ENCODE measurements at regions not wholly inside any gene's neighbourhood (a gene's known extent, or its start where the extent isn't known, plus 50 kb on each side); places are given as distances from the start of the nearest gene placed in this dataset.

DNA sequence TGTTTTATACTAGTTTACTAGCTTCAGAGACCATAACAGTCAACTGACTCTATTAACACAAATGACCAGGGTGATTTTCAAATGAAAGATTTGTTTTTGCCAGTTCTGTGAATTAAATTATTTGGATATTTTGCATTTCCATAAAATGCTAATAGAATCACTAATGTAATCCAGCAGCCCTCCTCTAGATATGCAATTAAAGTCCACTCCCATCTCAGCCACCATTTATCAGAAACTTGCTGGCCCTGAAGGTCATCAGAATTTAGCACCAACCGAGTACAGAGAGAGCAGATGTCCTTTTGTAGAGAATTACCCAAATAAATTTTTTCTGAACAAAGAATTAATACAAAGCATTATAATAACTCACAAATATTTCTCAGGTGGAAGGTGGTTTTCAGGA, 531.1 kb upstream of the SLIT2 start:
- TF ChIP-seq TAF1 (IDR thresholded peaks at IDR 0.05; ENCODE audit: borderline replicate concordance, insufficient read depth, low read length) (no peak), SIN3A (IDR thresholded peaks at IDR 0.05; ENCODE audit: borderline replicate concordance, insufficient read depth, low read length) (no peak), FOXP2 (optimal IDR thresholded peaks at IDR 0.05; ENCODE audit: borderline replicate concordance, extremely low read depth, extremely low read length, insufficient read depth) (no peak), POLR2AphosphoS5 (IDR thresholded peaks at IDR 0.05; ENCODE audit: low read depth, low read length) (no peak)
- TF ChIP-seq, protein P1, sequence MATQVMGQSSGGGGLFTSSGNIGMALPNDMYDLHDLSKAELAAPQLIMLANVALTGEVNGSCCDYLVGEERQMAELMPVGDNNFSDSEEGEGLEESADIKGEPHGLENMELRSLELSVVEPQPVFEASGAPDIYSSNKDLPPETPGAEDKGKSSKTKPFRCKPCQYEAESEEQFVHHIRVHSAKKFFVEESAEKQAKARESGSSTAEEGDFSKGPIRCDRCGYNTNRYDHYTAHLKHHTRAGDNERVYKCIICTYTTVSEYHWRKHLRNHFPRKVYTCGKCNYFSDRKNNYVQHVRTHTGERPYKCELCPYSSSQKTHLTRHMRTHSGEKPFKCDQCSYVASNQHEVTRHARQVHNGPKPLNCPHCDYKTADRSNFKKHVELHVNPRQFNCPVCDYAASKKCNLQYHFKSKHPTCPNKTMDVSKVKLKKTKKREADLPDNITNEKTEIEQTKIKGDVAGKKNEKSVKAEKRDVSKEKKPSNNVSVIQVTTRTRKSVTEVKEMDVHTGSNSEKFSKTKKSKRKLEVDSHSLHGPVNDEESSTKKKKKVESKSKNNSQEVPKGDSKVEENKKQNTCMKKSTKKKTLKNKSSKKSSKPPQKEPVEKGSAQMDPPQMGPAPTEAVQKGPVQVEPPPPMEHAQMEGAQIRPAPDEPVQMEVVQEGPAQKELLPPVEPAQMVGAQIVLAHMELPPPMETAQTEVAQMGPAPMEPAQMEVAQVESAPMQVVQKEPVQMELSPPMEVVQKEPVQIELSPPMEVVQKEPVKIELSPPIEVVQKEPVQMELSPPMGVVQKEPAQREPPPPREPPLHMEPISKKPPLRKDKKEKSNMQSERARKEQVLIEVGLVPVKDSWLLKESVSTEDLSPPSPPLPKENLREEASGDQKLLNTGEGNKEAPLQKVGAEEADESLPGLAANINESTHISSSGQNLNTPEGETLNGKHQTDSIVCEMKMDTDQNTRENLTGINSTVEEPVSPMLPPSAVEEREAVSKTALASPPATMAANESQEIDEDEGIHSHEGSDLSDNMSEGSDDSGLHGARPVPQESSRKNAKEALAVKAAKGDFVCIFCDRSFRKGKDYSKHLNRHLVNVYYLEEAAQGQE (IDR thresholded peaks at IDR 0.05; ENCODE audit: insufficient read depth in 1 of 2, low read depth in 2 of 2, low read length in 2 of 2) = no peak

DNA sequence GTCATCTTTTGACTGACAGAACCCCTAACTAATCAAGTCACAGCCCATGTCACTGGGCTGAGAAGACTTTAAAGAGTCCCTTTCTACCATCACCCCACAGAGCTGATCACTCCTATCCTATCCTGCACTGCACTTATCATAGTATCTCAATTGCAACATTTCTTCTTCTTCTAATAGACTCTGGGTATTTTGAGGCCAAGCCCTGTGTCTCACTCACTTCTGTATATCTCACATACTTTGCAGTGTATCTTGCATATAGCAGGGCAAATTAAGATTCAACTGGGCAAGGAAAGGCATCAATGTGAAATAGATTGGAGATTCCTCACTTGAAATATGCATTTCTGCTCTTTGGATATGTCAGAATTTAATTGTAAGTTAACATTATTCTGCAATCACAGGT, 531.5 kb upstream of the SLIT2 start:
- TF ChIP-seq SIN3A (IDR thresholded peaks at IDR 0.05; ENCODE audit: borderline replicate concordance, insufficient read depth, low read length) = no peak
- TF ChIP-seq, protein P1 (IDR thresholded peaks at IDR 0.05; ENCODE audit: insufficient read depth in 1 of 2, low read depth in 2 of 2, low read length in 2 of 2) = no peak
- no peak for TF ChIP-seq TAF1 (IDR thresholded peaks at IDR 0.05; ENCODE audit: borderline replicate concordance, insufficient read depth, low read length)
- TF ChIP-seq POLR2AphosphoS5 (IDR thresholded peaks at IDR 0.05; ENCODE audit: low read depth, low read length) = no peak
- no peak for TF ChIP-seq FOXP2 (optimal IDR thresholded peaks at IDR 0.05; ENCODE audit: borderline replicate concordance, extremely low read depth, extremely low read length, insufficient read depth)

DNA sequence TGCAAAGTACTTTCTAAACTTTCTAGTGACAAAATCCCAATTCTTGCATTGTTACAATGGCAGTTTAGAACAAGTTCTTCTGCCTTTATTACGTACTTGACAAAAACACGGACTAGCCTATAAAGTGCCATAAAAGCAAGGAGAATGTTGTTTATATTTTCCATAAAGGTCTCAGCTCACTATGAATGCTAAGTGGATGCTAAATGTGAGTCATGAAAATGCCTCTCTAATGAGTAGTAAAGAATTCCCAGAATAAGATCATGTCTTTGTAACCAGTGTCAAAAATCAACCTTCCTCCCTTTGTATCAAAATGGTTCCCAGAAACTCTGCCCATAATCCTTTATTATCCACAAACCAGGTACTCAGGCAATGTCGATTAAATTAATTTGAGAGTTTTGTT, 539.8 kb upstream of the SLIT2 start:
- TF ChIP-seq SIN3A (IDR thresholded peaks at IDR 0.05; ENCODE audit: borderline replicate concordance, insufficient read depth, low read length) = no peak
- no peak for TF ChIP-seq FOXP2 (optimal IDR thresholded peaks at IDR 0.05; ENCODE audit: borderline replicate concordance, extremely low read depth, extremely low read length, insufficient read depth)
- no peak for TF ChIP-seq TAF1 (IDR thresholded peaks at IDR 0.05; ENCODE audit: borderline replicate concordance, insufficient read depth, low read length)
- TF ChIP-seq, protein P1 (IDR thresholded peaks at IDR 0.05; ENCODE audit: insufficient read depth in 1 of 2, low read depth in 2 of 2, low read length in 2 of 2) = no peak
- TF ChIP-seq POLR2AphosphoS5 (IDR thresholded peaks at IDR 0.05; ENCODE audit: low read depth, low read length) = no peak

DNA sequence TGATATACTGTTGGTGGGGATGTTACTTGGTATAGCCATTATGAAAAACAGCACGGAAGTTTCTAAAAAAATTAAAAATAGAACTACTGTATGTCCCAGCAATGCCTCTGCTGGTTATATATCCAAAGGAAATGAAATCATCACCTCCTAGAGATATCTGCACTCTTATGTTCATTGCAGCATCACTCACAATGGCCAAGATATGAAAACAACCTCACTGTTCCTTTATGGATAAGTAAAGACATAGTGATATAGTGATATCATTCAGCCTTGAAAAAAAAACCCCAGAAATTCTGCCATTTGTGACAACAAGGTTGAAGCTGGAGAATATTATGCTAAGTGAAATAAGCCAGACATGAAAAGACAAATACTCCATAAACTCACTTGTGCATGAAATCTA, 543.8 kb upstream of the SLIT2 start:
- TF ChIP-seq, protein P1 (IDR thresholded peaks at IDR 0.05; ENCODE audit: insufficient read depth in 1 of 2, low read depth in 2 of 2, low read length in 2 of 2) = no peak
- TF ChIP-seq TAF1 (IDR thresholded peaks at IDR 0.05; ENCODE audit: borderline replicate concordance, insufficient read depth, low read length) (no peak), SIN3A (IDR thresholded peaks at IDR 0.05; ENCODE audit: borderline replicate concordance, insufficient read depth, low read length) (no peak), POLR2AphosphoS5 (IDR thresholded peaks at IDR 0.05; ENCODE audit: low read depth, low read length) (no peak), FOXP2 (optimal IDR thresholded peaks at IDR 0.05; ENCODE audit: borderline replicate concordance, extremely low read depth, extremely low read length, insufficient read depth) (no peak)

DNA sequence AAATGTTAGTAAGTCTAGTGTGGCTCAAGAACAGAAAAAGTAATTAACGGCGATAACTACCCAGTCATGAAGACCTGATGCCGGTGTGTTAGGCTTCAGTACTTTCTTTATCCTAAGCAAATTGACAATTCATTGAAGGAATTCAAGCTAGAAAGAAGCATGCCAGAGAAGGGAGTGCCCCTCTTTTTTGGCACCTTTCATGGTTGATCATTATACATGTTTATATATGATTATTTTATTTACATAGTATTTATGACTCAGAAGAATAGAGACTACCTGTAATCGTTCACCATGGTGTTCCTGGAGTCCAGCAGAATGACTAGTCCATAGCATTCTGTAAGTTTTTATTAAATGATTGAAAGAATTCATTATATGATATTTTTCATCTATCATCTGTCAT, 548.3 kb upstream of the SLIT2 start:
- no peak for TF ChIP-seq POLR2AphosphoS5 (IDR thresholded peaks at IDR 0.05; ENCODE audit: low read depth, low read length)
- TF ChIP-seq, protein P1 (IDR thresholded peaks at IDR 0.05; ENCODE audit: insufficient read depth in 1 of 2, low read depth in 2 of 2, low read length in 2 of 2) = no peak

All from PFSK-1 (cell line).